ENCODE measurements at regions not wholly inside any gene's neighbourhood (a gene's known extent, or its start where the extent isn't known, plus 50 kb on each side); places are given as distances from the start of the nearest gene placed in this dataset.

DNA sequence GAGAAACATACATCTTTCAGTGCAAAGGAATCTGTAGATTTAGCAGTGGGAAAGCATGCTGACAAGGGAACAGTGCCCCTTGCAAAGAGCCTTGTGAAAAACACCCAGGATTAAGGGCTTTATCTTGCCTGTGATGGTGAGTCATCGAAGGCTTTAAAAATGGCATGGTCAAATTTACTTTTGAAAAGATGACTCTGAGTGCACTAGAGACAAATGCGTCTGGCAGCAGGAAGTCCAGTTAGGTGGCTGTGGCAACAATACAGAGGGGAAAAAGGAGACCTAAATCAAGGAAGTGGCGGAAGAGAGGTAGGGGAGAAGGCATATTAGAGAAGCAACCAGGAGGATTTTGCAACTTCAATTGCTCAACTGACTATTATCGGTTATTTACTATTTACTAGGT, 472.6 kb upstream of the CPEB2 start:
- Histone ChIP-seq H3K4me2 (ENCODE audit: low read length) (no peak overlapping the region), H3K4me3 (ENCODE audit: low read length) (no peak overlapping the region), H3K9me2 (replicated peaks; ENCODE audit: control insufficient read depth, low read length) (no peaks in the 10 kb centered on the region), H3F3A (ENCODE audit: control insufficient read depth, insufficient read depth) (no peaks in the 10 kb centered on the region), H4K20me1 (ENCODE audit: control insufficient read depth, insufficient read depth, low read depth, low read length) (no peaks in the 10 kb centered on the region), H3K36me3 (ENCODE audit: control insufficient read depth, low read length) (no peaks in the 10 kb centered on the region), H3K27me3 (ENCODE audit: control insufficient read depth, low read length) (no peaks in the 10 kb centered on the region), H3K4me1 (ENCODE audit: control insufficient read depth, low read length) (no peaks in the 10 kb centered on the region), H3K27ac (ENCODE audit: low read depth, low read length) (no peak overlapping the region), H3K9me3 (ENCODE audit: control insufficient read depth, insufficient read depth, low read length) (no peaks in the 10 kb centered on the region; the same call in 1 of the 2 replicates), H3K79me2 (ENCODE audit: control insufficient read depth, low read length) (no peaks in the 10 kb centered on the region)
- no peak for TF ChIP-seq EZH2phosphoT487 (IDR thresholded peaks at IDR 0.05; ENCODE audit: borderline replicate concordance, low read length)
- no peak for TF ChIP-seq CTCF (IDR thresholded peaks at IDR 0.05; ENCODE audit: low read depth, low read length, poor library complexity, severe bottlenecking)

DNA sequence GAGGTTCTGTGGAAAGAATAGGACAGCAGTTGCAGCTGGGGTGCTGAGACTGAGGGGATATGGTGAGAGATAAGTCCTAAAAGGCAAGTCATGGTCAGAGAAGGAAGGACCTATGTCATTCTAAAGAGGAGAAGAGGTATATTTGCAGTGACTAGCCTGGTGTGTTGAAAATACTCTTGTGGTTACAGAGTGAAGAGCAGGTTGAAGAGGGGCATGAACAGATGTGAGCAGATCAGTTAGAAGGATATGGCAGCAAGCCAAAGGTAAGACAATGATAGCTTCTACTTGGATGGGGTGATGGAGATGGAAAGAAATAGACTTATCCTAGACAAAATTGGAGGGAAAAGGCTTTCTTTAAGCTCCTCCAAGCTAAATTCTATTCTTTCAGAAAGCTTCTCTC, 469.8 kb upstream of the CPEB2 start:
- H3K36me3 ChIP-seq (ENCODE audit: control insufficient read depth, low read length) = no peaks in the 10 kb centered on the region
- H3K4me1 ChIP-seq (ENCODE audit: control insufficient read depth, low read length) = no peaks in the 10 kb centered on the region
- H3K4me2 ChIP-seq (ENCODE audit: low read length) = no peak overlapping the region
- H4K20me1 ChIP-seq (ENCODE audit: control insufficient read depth, insufficient read depth, low read depth, low read length) = no peaks in the 10 kb centered on the region
- H3K9me2 ChIP-seq (replicated peaks; ENCODE audit: control insufficient read depth, low read length) = no peaks in the 10 kb centered on the region
- H3K4me3 ChIP-seq (ENCODE audit: low read length) = no peak overlapping the region
- no peak overlapping the region for H3K27ac ChIP-seq (ENCODE audit: low read depth, low read length)
- no peaks in the 10 kb centered on the region for H3K79me2 ChIP-seq (ENCODE audit: control insufficient read depth, low read length)
- TF ChIP-seq EZH2phosphoT487 (IDR thresholded peaks at IDR 0.05; ENCODE audit: borderline replicate concordance, low read length) (no peak), CTCF (IDR thresholded peaks at IDR 0.05; ENCODE audit: low read depth, low read length, poor library complexity, severe bottlenecking) (no peak)
- H3K9me3 ChIP-seq (ENCODE audit: control insufficient read depth, insufficient read depth, low read length) = no peaks in the 10 kb centered on the region; the same call in 1 of the 2 replicates
- no peaks in the 10 kb centered on the region for H3K27me3 ChIP-seq (ENCODE audit: control insufficient read depth, low read length)
- H3F3A ChIP-seq (ENCODE audit: control insufficient read depth, insufficient read depth) = no peaks in the 10 kb centered on the region

- H3K4me1 ChIP-seq (ENCODE audit: control insufficient read depth, low read length) = no peaks in the 10 kb centered on the region
These were observed 463.0 kb upstream of the CPEB2 start for GRCh38 chr4:14539246-14539645.

More at GRCh38 chr4:14539246-14539645, 463.0 kb upstream of the CPEB2 start:
- H3K9me2 ChIP-seq (replicated peaks; ENCODE audit: control insufficient read depth, low read length) = no peaks in the 10 kb centered on the region
- no peaks in the 10 kb centered on the region for H3K36me3 ChIP-seq (ENCODE audit: control insufficient read depth, low read length)
- no peaks in the 10 kb centered on the region for H3F3A ChIP-seq (ENCODE audit: control insufficient read depth, insufficient read depth)
- H3K79me2 ChIP-seq (ENCODE audit: control insufficient read depth, low read length) = no peaks in the 10 kb centered on the region
- H3K9me3 ChIP-seq (ENCODE audit: control insufficient read depth, insufficient read depth, low read length) = no peaks in the 10 kb centered on the region; the same call in 1 of the 2 replicates
- no peaks in the 10 kb centered on the region for H3K27me3 ChIP-seq (ENCODE audit: control insufficient read depth, low read length)
- no peak overlapping the region for H3K4me2 ChIP-seq (ENCODE audit: low read length)
- H4K20me1 ChIP-seq (ENCODE audit: control insufficient read depth, insufficient read depth, low read depth, low read length) = no peaks in the 10 kb centered on the region
- TF ChIP-seq CTCF (IDR thresholded peaks at IDR 0.05; ENCODE audit: low read depth, low read length, poor library complexity, severe bottlenecking) (no peak), EZH2phosphoT487 (IDR thresholded peaks at IDR 0.05; ENCODE audit: borderline replicate concordance, low read length) (no peak)
- H3K27ac ChIP-seq (ENCODE audit: low read depth, low read length) = no peak overlapping the region
- no peak overlapping the region for H3K4me3 ChIP-seq (ENCODE audit: low read length)

Data from DOHH2 (cell line).